ENCODE measurements at regions not wholly inside any gene's neighbourhood (a gene's known extent, or its start where the extent isn't known, plus 50 kb on each side); places are given as distances from the start of the nearest gene placed in this dataset.

DNA sequence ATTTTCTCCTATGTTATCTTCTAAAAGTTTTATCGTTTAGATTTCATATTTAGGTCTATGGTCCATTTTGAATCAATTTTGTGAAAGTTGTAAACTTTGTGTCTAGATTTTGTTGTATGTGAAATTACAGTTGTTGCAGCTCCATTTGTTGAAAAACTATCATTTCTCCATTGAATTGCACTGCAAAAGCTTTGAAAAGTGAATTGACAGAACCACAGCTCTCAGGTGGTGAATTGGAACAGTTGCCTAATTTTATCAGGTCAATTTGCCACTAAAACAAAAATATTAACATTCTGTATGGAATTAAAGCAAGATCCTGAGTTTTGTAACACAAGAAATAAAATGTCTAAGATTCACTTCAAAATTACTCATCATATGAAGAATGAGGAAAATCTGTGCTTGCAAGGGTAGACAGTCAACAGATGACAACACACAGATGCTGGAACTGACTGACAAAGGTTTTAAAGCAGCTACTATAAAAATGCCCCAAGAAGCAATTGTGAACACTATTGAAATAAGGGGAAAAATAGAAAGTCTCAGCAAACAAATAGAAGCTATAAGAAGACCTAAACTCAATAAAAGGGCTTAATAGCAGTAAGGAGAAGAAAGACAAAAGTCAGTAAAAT, 346.7 kb downstream of the PAX1 start:
- TF ChIP-seq, protein P1, sequence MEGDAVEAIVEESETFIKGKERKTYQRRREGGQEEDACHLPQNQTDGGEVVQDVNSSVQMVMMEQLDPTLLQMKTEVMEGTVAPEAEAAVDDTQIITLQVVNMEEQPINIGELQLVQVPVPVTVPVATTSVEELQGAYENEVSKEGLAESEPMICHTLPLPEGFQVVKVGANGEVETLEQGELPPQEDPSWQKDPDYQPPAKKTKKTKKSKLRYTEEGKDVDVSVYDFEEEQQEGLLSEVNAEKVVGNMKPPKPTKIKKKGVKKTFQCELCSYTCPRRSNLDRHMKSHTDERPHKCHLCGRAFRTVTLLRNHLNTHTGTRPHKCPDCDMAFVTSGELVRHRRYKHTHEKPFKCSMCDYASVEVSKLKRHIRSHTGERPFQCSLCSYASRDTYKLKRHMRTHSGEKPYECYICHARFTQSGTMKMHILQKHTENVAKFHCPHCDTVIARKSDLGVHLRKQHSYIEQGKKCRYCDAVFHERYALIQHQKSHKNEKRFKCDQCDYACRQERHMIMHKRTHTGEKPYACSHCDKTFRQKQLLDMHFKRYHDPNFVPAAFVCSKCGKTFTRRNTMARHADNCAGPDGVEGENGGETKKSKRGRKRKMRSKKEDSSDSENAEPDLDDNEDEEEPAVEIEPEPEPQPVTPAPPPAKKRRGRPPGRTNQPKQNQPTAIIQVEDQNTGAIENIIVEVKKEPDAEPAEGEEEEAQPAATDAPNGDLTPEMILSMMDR (conservative IDR thresholded peaks at IDR 0.05) = no peak
- no peak for TF ChIP-seq EZH2 (IDR thresholded peaks at IDR 0.05; ENCODE audit: low read depth)
